NCI-H82 treated with DMSO at 0.1 percent for 48 hours (cell line): ENCODE measurements at regions not wholly inside any gene's neighbourhood (a gene's known extent, or its start where the extent isn't known, plus 50 kb on each side); places are given as distances from the start of the nearest gene placed in this dataset.

Source experiments
- DNase-seq: peaks from one replicate; lab custom pipeline; 2025; ENCODE audit not compliant: unreplicated experiment; lab: John Stamatoyannopoulos, UW

DNA sequence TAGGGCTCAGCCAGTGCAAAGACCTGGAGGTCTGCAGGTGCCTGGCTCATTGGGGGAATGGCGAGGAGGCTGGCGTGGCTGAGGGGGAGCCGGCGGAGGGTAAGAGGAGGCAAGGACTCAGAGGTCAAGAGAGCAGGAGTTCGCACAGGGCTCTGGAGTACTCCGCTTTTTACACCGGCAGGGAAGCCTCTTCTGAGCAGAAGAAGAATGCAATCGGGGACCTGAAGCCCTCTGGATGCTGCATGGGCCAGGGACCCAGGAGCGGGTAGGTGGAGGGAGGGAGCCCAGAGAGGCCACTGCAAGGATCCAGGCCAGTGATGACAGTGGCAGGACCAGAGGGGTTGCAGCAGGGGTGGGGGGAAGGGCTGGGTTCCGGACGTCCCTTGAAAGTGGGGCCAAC, 70.4 kb upstream of the TAMM41 start:
- DNase-seq: no peak

DNA sequence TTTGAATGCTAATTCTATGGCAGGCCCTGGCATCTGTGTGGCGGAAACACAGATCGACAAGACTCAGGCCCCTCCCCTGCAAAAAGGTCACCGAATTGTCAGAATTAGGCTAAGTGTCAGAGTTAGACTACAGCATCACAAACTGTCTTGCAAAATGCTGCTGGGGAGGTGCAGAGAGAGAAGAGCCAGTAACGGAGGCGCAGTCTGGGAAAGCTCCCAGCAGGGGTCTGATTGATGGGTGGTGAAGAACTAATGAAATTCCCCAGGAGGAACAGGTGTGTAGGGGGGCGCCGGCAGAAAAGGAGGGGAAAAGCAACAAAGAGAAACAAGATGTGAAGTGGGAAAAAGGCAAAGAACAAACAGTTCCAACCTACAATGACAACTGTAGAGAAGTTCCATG, 72.7 kb upstream of the TAMM41 start:
- DNase-seq: no peak

- peak; percentile 33 for DNase-seq
These were observed 77.8 kb upstream of the TAMM41 start for GRCh38 chr3:11924518-11924917.

DNA sequence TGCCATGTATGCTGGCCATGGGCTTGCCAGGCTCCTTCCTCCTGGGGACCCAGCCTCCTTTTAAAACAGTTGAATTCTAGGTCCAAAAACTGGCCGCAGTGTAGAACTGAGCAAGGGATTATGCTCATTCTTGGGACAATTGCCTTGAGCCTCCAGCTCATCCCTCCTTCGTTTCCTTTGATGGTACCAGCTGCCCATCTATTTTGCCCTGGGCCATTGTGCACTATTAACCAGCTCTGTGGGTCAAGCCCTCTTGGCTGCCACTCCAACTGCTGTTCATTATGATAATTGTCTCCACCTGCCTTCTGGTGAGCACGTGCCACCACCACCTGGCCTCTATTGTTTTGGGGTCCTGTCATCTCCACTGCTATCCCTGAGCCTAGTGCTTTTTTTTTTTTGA, 75.8 kb upstream of the SYN2 start:
- DNase-seq: peak; percentile 22

DNA sequence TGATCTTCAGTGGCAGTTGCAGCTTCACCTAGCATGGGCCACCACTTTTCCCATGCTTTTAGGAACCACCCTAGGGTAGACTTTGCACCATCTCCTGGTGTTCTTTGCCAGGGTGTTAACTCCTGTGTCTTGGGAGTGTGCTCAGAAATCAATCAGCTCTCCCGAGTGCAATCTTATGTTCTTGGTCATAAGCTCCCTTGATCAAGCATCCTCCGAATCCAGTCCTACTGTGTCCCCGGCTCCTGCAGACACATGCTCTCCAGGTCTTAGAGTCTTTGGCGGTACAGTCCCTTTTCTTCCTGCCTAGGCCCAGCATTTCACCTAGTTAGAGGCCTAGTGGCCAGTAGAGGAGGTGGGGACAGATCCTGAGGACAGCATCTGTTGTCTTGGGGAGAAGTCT, 74.7 kb upstream of the SYN2 start:
- DNase-seq: no peak

DNA sequence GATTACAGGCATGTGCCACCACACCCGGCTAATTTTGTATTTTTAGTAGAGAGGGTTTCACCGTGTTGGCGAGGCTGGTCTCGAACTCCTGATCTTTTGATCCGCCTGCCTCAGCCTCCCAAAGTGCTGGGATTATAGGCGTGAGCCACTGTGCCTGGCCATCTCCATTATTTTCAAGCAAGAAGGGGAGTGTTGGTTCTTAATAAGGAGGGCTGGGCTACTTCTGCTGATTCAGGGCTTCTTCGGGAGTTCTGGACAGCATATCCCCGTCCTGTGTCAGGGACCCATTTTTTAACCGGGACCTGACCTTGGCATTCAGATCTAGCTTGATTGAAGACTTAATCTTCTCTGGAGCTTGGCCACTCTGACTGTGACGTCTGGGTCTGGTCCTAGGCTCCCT, 74.1 kb upstream of the SYN2 start:
- DNase-seq: no peak

DNA sequence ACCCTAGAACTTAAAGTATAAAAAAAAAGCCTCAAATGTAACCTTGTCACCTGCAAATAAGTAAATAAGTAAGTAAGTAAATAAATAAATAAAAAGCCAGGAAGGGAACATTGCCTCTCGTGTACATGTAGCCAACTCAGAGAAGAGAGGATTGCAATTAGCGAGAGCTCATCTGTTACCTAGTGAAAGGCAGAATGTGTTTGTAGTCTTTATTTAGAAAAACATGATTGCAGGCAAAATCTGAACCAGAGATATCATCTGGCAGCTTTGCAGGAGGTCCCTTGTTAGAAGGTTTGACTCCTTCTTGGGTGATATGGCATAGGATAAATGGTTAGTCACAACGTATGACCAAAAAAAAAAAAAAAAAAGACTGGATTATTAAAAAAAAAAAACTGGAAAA, 71.6 kb upstream of the SYN2 start:
- no peak for DNase-seq

- no peak for DNase-seq
These were observed 70.7 kb upstream of the SYN2 start for GRCh38 chr3:11933529-11933928.

- peak; percentile 48 for DNase-seq
These were observed 60.0 kb upstream of the SYN2 start for GRCh38 chr3:11944052-11944673.

GRCh38 chr3:11948331-11948730, 55.9 kb upstream of the SYN2 start:
- no peak for DNase-seq

DNA sequence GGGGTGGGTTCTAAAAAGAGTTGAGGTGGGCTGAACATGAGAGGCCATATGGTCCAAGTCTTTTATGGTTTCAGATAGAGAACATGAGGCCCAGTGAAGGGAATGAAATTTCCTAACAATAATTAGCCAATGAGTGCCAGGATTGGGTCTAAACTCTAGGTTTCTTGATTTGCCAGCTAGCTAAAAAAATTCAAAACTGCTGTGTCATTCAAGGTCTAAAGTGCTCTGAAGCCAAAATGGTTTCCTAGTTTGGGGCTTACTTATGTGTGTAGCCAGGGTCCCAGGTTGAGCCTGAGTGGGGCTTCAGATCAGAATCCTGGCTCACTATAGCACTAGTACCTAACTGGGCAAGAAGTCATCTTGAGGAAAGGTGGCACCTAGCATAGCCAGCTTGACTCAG, 55.3 kb upstream of the SYN2 start:
- DNase-seq: no peak

DNA sequence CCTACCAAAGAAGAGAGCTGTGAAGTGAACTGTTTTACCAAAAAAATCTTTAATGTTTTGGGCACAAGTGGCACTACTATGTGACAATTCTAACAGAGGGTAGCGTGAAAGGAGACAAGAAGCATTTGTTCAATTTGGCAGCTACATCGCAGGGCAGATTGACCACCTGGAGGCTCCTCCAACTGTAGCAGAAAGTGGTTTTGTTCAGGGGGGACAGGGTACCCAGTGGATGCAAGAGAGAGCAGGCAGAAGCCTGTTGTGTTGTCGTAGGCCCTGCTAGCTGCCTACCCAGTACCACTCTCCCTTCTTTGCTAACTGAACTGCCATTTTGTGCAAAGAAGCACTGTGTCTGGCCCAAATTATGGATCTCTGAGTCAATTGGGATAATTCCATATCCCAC, 54.8 kb upstream of the SYN2 start:
- DNase-seq: no peak

DNA sequence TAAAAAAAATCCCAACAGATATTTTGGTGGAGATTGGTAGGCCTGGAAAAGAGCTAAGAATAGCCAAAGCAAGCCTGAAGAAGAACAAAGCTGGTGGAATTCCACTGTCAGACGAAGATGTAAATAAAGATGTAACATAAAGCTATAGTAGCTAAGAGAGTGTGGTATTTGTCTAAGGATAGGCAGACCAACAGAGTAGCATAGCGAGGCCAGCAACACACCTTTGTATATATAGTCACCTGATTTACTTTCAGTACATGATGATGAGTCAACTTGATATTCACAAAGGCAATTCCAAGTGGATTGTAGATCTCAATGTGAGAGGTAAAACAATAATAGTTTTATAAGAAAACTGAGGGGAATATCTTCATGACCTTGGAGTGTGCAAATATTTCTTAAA, 53.6 kb upstream of the SYN2 start:
- DNase-seq: no peak

GRCh38 chr3:11953350-11953749, 50.8 kb upstream of the SYN2 start:
- no peak for DNase-seq

GRCh38 chr3:11953778-11954177, 50.4 kb upstream of the SYN2 start:
- DNase-seq: no peak

- DNase-seq: no peak
These were observed 49.8 kb upstream of the SYN2 start for GRCh38 chr3:11954312-11954934.
